ENCODE measurements at regions not wholly inside any gene's neighbourhood (a gene's known extent, or its start where the extent isn't known, plus 50 kb on each side); places are given as distances from the start of the nearest gene placed in this dataset.
"Not testable (repeated sequence)": the region's sequence is repeated elsewhere in the genome, so short reads cannot be mapped to it uniquely, and the experiment has no call there.

DNA sequence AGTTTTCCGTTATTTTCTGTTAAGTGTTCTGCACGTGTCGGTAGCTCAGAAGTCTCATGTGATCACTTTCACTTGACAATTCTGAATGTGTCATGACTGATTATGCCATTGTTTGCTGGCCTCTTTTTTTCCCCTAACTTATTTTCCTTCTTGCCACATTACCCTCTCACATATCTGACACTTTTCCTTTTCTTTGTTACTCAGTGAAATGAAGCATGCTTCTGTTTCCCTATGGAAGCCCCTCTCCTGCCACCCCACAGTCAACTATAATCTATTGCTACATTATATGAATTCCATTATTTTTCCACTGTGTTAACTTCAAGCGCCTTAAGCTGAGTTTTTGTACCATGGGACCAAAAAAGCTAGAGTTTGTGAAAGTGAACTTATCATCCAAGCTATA lies 531.6 kb upstream of the HS3ST5 start:
- TF ChIP-seq EZH2phosphoT487 (IDR thresholded peaks at IDR 0.05; ENCODE audit: borderline replicate concordance, low read length), result no peak
- TF ChIP-seq, protein P1, sequence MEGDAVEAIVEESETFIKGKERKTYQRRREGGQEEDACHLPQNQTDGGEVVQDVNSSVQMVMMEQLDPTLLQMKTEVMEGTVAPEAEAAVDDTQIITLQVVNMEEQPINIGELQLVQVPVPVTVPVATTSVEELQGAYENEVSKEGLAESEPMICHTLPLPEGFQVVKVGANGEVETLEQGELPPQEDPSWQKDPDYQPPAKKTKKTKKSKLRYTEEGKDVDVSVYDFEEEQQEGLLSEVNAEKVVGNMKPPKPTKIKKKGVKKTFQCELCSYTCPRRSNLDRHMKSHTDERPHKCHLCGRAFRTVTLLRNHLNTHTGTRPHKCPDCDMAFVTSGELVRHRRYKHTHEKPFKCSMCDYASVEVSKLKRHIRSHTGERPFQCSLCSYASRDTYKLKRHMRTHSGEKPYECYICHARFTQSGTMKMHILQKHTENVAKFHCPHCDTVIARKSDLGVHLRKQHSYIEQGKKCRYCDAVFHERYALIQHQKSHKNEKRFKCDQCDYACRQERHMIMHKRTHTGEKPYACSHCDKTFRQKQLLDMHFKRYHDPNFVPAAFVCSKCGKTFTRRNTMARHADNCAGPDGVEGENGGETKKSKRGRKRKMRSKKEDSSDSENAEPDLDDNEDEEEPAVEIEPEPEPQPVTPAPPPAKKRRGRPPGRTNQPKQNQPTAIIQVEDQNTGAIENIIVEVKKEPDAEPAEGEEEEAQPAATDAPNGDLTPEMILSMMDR (IDR thresholded peaks at IDR 0.05; ENCODE audit: low read depth, low read length, poor library complexity, severe bottlenecking), result no peak
- Histone ChIP-seq H4K20me1 (ENCODE audit: control insufficient read depth, insufficient read depth, low read depth, low read length) (no peaks in the 10 kb centered on the region), H3K4me2 (ENCODE audit: low read length) (no peak overlapping the region), H3K4me1 (ENCODE audit: control insufficient read depth, low read length) (no peaks in the 10 kb centered on the region), H3K9me3 (ENCODE audit: control insufficient read depth, insufficient read depth, low read length) (no peaks in the 10 kb centered on the region; the same call in 1 of the 2 replicates), H3K27me3 (ENCODE audit: control insufficient read depth, low read length) (no peaks in the 10 kb centered on the region), H3K4me3 (ENCODE audit: low read length) (no peak overlapping the region), H3K27ac (ENCODE audit: low read depth, low read length) (no peak overlapping the region), H3K79me2 (ENCODE audit: control insufficient read depth, low read length) (no peaks in the 10 kb centered on the region), H3F3A (ENCODE audit: control insufficient read depth, insufficient read depth) (no peaks in the 10 kb centered on the region), H3K36me3 (ENCODE audit: control insufficient read depth, low read length) (no peaks in the 10 kb centered on the region), H3K9me2 (replicated peaks; ENCODE audit: control insufficient read depth, low read length) (no peaks in the 10 kb centered on the region)

DNA sequence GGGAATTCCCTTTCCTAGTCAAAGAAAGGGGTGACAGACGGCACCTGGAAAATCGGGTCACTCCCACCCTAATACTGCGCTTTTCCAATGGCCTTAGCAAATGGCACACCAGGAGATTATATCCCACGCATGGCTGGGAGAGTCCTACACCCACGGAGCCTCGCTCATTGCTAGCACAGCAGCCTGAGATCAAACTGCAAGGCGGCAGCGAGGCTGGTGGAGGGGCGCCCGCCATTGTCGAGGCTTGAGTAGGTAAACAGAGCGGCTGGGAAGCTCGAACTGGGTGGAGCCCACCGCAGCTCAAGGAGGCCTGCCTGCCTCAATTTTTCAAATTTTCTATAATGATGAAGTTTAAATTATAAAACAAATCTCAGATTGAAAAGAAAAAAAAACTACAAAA lies 522.7 kb upstream of the HS3ST5 start:
- H3F3A ChIP-seq (ENCODE audit: control insufficient read depth, insufficient read depth); H3K9me3 ChIP-seq (ENCODE audit: control insufficient read depth, insufficient read depth, low read length); H4K20me1 ChIP-seq (ENCODE audit: control insufficient read depth, insufficient read depth, low read depth, low read length); H3K27me3 ChIP-seq (ENCODE audit: control insufficient read depth, low read length); H3K4me2 ChIP-seq (ENCODE audit: low read length); H3K79me2 ChIP-seq (ENCODE audit: control insufficient read depth, low read length); H3K36me3 ChIP-seq (ENCODE audit: control insufficient read depth, low read length); H3K4me1 ChIP-seq (ENCODE audit: control insufficient read depth, low read length); H3K4me3 ChIP-seq (ENCODE audit: low read length); H3K27ac ChIP-seq (ENCODE audit: low read depth, low read length); H3K9me2 ChIP-seq (replicated peaks; ENCODE audit: control insufficient read depth, low read length): not testable (repeated sequence)

DNA sequence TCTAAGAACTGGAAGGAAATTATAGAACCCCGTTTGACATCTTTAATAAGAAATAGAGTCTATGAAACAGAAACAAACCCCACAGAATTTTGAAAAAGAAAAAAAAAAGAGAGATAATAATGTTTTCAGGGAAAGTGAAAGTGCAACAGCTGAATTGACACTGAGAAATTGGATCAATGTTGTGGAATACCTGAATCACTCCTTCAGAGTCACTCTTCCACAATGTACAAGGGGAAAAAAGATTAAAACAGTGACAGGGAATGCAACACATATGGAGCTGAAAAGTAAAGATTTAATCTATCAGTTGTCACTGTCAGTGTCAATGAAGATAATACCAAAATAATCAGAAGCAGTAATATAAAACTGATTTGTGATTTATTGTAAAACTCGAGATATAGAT lies 520.8 kb upstream of the HS3ST5 start:
- TF ChIP-seq, protein P1 (IDR thresholded peaks at IDR 0.05; ENCODE audit: low read depth, low read length, poor library complexity, severe bottlenecking), result no peak
- no peak for TF ChIP-seq EZH2phosphoT487 (IDR thresholded peaks at IDR 0.05; ENCODE audit: borderline replicate concordance, low read length)
- Histone ChIP-seq H3K79me2 (ENCODE audit: control insufficient read depth, low read length) (no peaks in the 10 kb centered on the region), H3K27me3 (ENCODE audit: control insufficient read depth, low read length) (no peaks in the 10 kb centered on the region), H3K9me2 (replicated peaks; ENCODE audit: control insufficient read depth, low read length) (no peaks in the 10 kb centered on the region), H3K4me2 (ENCODE audit: low read length) (no peak overlapping the region), H3K4me3 (ENCODE audit: low read length) (no peak overlapping the region), H4K20me1 (ENCODE audit: control insufficient read depth, insufficient read depth, low read depth, low read length) (no peaks in the 10 kb centered on the region), H3K9me3 (ENCODE audit: control insufficient read depth, insufficient read depth, low read length) (no peaks in the 10 kb centered on the region), H3K36me3 (ENCODE audit: control insufficient read depth, low read length) (no peaks in the 10 kb centered on the region), H3K27ac (ENCODE audit: low read depth, low read length) (no peak overlapping the region), H3K4me1 (ENCODE audit: control insufficient read depth, low read length) (no peaks in the 10 kb centered on the region), H3F3A (ENCODE audit: control insufficient read depth, insufficient read depth) (no peaks in the 10 kb centered on the region)

DNA sequence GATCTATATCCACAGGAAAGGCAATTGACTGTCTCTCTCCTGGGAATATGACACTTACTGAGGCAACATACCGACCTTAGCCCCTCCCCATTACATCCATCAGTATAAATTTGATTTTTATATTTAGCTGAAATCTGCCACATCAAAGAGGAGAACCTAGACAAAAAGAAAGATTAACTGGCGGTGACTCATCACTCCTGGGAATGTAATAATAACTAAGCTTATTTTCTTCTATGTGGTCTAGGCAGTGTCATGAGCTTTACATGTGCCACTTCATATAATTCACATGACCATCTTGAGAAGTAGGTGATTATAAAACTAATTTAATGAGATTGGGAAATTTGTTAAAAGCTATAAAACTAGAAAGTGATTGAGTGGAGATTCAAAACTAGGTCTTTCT lies 520.0 kb upstream of the HS3ST5 start:
- H3F3A ChIP-seq (ENCODE audit: control insufficient read depth, insufficient read depth), result no peaks in the 10 kb centered on the region
- no peak overlapping the region for H3K27ac ChIP-seq (ENCODE audit: low read depth, low read length)
- TF ChIP-seq, protein P1 (IDR thresholded peaks at IDR 0.05; ENCODE audit: low read depth, low read length, poor library complexity, severe bottlenecking), result no peak
- H3K36me3 ChIP-seq (ENCODE audit: control insufficient read depth, low read length), result no peaks in the 10 kb centered on the region
- H3K4me2 ChIP-seq (ENCODE audit: low read length), result no peak overlapping the region
- no peaks in the 10 kb centered on the region for H3K4me1 ChIP-seq (ENCODE audit: control insufficient read depth, low read length)
- H3K27me3 ChIP-seq (ENCODE audit: control insufficient read depth, low read length), result no peaks in the 10 kb centered on the region
- no peak overlapping the region for H3K4me3 ChIP-seq (ENCODE audit: low read length)
- H3K9me3 ChIP-seq (ENCODE audit: control insufficient read depth, insufficient read depth, low read length), result no peaks in the 10 kb centered on the region
- H4K20me1 ChIP-seq (ENCODE audit: control insufficient read depth, insufficient read depth, low read depth, low read length), result no peaks in the 10 kb centered on the region
- no peaks in the 10 kb centered on the region for H3K9me2 ChIP-seq (replicated peaks; ENCODE audit: control insufficient read depth, low read length)
- no peaks in the 10 kb centered on the region for H3K79me2 ChIP-seq (ENCODE audit: control insufficient read depth, low read length)
